ENCODE measurements at regions not wholly inside any gene's neighbourhood (a gene's known extent, or its start where the extent isn't known, plus 50 kb on each side); places are given as distances from the start of the nearest gene placed in this dataset.

DNA sequence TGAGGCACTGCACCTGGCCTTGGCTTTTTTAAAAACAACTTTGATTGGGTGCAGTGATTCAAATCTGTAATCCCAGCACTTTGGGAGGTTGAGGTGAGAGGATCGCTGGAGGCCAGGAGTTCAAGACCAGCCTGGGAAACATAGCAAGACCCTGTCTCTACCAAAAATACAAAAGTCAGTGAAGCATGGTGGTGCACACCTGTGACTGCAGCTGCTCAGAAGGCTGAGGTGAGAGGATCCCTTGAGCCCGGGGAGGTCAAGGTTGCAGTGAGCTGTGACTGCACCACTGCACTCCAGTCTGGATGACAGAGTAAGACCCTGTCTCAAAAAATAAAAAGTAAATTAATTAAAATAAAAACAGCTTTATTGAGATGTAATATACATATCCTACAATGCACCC, 84.9 kb downstream of the NPTX2 start:
- TF ChIP-seq TAF1 (IDR thresholded peaks at IDR 0.05; ENCODE audit: borderline replicate concordance, low read depth, low read length) (no peak), POLR2A (IDR thresholded peaks at IDR 0.05; ENCODE audit: low read depth, low read length) (no peak), POLR2AphosphoS5 (IDR thresholded peaks at IDR 0.05; ENCODE audit: low read depth, low read length) (no peak)
